Subcutaneous abdominal adipose tissue (tissue), 5 donors: ENCODE measurements at regions not wholly inside any gene's neighbourhood (a gene's known extent, or its start where the extent isn't known, plus 50 kb on each side); places are given as distances from the start of the nearest gene placed in this dataset.

Source experiments
- H3K27ac ChIP-seq: one replicate; pipeline ENCODE4 v1.7.0; 2013; ENCODE audit warnings: low read depth, mild to moderate bottlenecking, inconsistent platforms, low read length, moderate library complexity
- H3K27me3 ChIP-seq, 5 donors: one replicate each; pipeline ENCODE4 v1.7.0; 2013; ENCODE audit warnings: low read length in 5 of 5, inconsistent platforms in 1 of 5; ENCODE audit not compliant: control insufficient read depth in 5 of 5, insufficient read depth in 4 of 5
- H3K36me3 ChIP-seq, 5 donors: one replicate each; pipeline ENCODE4 v1.7.0; 2013; ENCODE audit warnings: low read length in 5 of 5; ENCODE audit not compliant: control insufficient read depth in 5 of 5, insufficient read depth in 5 of 5
- H3K4me1 ChIP-seq, 5 donors: one replicate each; pipeline ENCODE4 v1.7.0; 2013; ENCODE audit warnings: low read length in 5 of 5, mild to moderate bottlenecking in 3 of 5, moderate library complexity in 1 of 5; ENCODE audit not compliant: control insufficient read depth in 5 of 5, insufficient read depth in 5 of 5
- H3K4me3 ChIP-seq, 5 donors: one replicate each; pipeline ENCODE4 v1.7.0; 2013; ENCODE audit warnings: low read length in 5 of 5, low read depth in 1 of 5
- H3K9ac ChIP-seq, 5 donors: one replicate each; pipeline ENCODE4 v1.7.0; 2013; ENCODE audit warnings: low read length in 5 of 5, mild to moderate bottlenecking in 4 of 5, moderate library complexity in 3 of 5
- H3K9me3 ChIP-seq, 5 donors: one replicate each; pipeline ENCODE4 v1.7.0; 2013; ENCODE audit warnings: low read length in 5 of 5; ENCODE audit not compliant: control insufficient read depth in 5 of 5
- donor health status: healthy.
- donor health status: healthy.
- donor health status: healthy.
- donor health status: healthy.
- donor health status: healthy.

DNA sequence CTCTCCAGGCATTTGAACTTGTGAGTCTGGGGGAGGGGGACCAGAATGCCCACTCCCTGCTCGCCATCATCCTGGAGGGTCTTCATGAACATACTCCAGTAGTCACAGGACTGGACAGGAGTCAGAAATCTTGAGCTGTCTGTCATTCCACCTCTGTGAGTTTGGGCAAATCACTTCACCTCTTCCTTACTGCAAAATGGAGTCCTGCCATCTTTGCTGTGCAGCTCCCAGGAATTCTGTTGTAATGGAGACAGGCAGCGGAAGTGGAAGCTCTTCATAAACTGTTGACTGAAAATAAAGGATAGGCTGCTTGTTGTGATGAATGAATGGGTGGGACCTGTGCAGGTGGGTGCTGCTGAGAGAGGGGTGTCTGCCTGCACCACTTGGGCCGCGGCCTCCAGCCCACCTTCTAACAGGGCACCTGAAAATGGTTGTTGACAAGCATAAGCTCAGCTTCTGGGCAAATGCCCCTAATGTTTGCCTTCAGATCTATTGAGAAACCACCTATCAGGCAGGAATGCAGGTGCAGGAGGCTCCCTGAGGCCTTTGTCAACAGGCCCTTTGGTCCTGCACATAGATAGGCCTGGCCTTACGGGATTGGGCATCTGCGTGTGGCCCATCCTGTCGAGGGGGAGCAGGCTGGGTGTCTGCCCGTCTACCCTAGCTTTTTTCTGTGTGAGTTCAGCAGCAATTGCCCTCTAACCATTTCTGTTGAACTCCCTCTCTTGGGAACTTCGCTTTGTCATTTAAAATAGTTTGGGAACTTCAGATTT lies 321.0 kb downstream of the RPS6KC1 start:
- Histone ChIP-seq H3K9me3 (no peaks in the 10 kb centered on the region), H3K36me3 (no peaks in the 10 kb centered on the region), H3K27ac (no peak overlapping the region), H3K4me3 (no peak overlapping the region), H3K27me3 (no peaks in the 10 kb centered on the region), H3K4me1 (no peaks in the 10 kb centered on the region), H3K9ac (no peak overlapping the region)

DNA sequence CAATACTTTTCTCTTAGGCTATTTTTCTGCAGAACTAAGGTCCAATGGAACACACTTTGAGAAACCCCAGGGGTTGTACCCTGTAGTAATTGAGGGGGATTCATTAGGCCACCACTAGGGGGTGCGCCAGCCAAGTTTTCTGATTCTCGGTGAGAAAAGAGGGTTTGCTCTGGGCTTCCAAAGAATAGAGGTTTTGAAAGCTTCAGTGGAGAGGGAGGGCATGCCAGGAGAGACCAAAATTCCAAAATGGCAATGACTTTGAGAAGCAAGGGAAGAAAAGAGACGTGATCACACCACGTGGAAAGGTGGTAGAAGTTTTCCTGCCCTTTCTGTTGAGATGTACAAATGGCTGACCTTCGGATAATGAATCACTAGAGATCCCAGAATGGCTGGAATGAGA lies 323.3 kb downstream of the RPS6KC1 start:
- peaks cover 0 to 3% (median 0%) of the 10 kb centered on the region in 5 donors for H3K9me3 ChIP-seq
- H3K27me3 ChIP-seq, result no peaks in the 10 kb centered on the region
- H3K4me1 ChIP-seq, result no peaks in the 10 kb centered on the region
- H3K9ac ChIP-seq, result no peak overlapping the region
- H3K4me3 ChIP-seq, result no peak overlapping the region
- H3K27ac ChIP-seq, result no peak overlapping the region
- H3K36me3 ChIP-seq, result no peaks in the 10 kb centered on the region

DNA sequence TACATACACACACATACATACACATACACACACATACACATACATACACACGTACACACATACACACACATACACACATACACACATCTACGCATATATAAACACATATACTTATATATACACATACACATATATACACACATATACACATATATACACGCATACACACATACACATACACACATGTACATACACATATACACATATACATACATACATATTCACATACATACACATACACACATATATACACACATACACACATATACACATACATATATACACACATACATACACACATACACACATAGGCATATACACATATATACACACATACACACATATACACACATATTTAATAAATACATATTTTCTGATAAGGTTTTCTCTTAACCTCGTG lies 324.0 kb downstream of the RPS6KC1 start:
- no peak overlapping the region for H3K4me3 ChIP-seq
- no peaks in the 10 kb centered on the region for H3K36me3 ChIP-seq
- H3K27me3 ChIP-seq, result no peaks in the 10 kb centered on the region
- no peak overlapping the region for H3K27ac ChIP-seq
- no peaks in the 10 kb centered on the region for H3K4me1 ChIP-seq
- peaks cover 0 to 3% (median 0%) of the 10 kb centered on the region in 5 donors for H3K9me3 ChIP-seq
- H3K9ac ChIP-seq, result no peak overlapping the region

DNA sequence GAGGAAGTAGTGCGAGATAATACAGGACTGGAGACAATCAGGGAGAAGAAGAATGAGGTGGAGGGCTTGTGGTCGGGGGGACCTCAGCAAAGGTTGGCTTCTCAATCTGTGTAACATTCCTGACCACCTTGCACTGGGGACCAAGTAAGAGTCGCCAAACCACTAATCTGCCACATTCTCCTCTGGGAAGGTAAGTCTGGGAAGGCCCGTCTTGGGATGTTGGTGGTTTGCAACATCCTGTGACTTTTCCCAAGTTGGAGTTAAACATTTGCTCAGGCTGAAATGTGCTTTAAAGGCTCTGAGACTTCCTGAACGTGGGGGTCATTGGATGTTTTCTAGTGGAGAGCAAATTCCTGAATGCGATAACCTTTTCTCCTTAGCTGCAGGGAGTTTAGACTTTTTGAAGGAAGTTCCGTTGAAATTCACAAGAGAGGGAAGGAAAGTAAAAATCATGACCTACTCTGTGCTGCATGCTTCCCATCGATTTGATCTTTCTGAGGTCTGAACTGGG lies 325.9 kb downstream of the RPS6KC1 start:
- Histone ChIP-seq H3K27ac (no peak overlapping the region), H3K36me3 (no peaks in the 10 kb centered on the region), H3K9ac (no peak overlapping the region), H3K4me3 (no peak overlapping the region), H3K4me1 (no peaks in the 10 kb centered on the region), H3K9me3 (peaks cover 0 to 3% (median 0%) of the 10 kb centered on the region in 5 donors), H3K27me3 (peaks cover 0 to 2% (median 0%) of the 10 kb centered on the region in 5 donors)

DNA sequence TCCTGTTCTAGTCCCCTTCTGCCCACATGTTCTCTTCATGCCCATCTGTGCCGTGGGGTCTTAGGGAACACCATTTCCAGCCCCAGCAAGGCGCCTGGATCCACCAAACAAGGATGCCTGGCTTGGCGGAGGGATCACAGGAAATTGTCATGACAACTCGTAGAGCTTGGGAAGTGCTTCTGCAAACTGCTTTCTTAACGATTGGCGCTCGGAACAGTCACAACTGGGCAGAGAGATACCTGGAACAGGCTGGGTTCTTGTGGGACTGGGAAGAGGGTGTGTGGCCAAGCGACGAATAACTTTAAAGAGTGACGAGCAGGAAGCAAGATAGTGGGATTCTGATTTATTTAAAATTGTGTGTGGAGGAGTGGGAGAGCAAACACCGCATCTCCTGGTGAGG lies 329.8 kb downstream of the RPS6KC1 start:
- H3K9me3 ChIP-seq, result peaks cover 0 to 10% (median 3%) of the 10 kb centered on the region in 5 donors
- H3K27me3 ChIP-seq, result peaks cover 0 to 2% (median 0%) of the 10 kb centered on the region in 5 donors
- H3K4me1 ChIP-seq, result no peaks in the 10 kb centered on the region
- H3K9ac ChIP-seq, result no peak overlapping the region
- H3K4me3 ChIP-seq, result no peak overlapping the region
- no peaks in the 10 kb centered on the region for H3K36me3 ChIP-seq
- no peak overlapping the region for H3K27ac ChIP-seq

DNA sequence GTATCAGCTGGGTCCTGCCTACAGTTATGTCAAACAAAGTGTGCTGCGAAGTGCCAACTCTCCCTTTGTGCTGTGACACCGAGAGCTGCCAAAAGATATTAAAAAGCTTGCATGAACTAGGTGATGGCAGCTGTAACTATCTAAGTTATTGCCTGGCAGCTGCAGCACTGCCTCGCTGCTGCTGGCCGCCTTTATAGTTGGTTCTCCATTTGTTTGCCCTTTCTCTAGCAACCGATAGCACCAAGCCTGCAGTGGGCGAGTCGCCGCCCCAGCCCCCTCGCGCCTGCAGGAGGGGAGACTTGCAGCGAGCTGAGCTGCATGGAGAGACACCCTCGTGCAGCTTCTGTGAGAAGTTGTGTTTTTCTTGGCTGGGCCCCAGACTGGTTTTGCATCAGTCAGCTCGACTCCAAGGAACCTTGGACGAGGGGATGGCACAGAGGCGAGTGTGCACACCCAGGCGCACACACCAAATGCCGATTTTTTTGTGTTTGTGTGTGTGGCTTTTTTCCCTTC lies 330.6 kb downstream of the RPS6KC1 start:
- Histone ChIP-seq H3K4me1 (no peaks in the 10 kb centered on the region), H3K36me3 (no peaks in the 10 kb centered on the region), H3K9ac (no peak overlapping the region), H3K9me3 (peaks cover 0 to 10% (median 3%) of the 10 kb centered on the region in 5 donors), H3K4me3 (no peak overlapping the region), H3K27me3 (peaks cover 0 to 2% (median 0%) of the 10 kb centered on the region in 5 donors), H3K27ac (no peak overlapping the region)

DNA sequence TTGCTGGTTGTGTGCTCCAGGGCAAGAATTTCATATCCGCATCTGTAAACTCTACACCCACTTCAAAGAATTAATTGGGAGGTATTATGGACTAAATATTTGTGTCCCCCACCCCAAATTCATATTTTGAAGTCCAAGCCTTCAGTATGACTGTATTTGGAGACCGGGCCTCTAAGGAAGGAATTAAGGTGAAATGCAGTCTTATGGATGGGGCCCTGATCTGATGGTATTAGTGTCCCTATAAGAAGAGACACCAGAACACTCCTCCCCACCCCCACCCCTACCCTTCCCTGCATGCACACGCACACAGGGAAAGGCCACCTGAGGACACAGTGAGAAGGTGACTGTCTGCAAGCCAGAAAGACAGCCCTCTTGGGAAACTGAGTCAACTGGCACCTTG lies 332.4 kb downstream of the RPS6KC1 start:
- Histone ChIP-seq H3K36me3 (no peaks in the 10 kb centered on the region), H3K4me1 (no peaks in the 10 kb centered on the region), H3K9me3 (peaks cover 0 to 10% (median 3%) of the 10 kb centered on the region in 5 donors), H3K9ac (no peak overlapping the region), H3K27me3 (peaks cover 0 to 2% (median 0%) of the 10 kb centered on the region in 5 donors), H3K4me3 (no peak overlapping the region), H3K27ac (no peak overlapping the region)

DNA sequence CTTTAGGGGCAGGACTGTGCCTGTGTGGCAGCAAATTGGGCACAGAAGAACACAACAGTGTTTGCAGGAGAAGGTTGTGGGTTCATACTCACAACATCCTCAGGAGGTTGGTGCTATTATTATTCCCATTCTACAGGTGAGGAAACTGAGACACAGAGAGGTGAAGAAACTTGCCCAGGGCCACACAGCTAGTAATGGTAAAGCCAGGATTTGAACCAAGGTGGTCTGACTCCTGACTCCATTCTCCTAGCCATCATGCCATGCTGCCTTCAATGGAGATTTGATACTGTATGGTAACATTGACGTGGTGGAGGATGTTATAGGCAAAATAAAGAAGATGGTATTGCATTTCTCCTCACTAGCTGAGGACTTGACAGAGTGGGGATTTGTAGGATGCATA lies 334.2 kb downstream of the RPS6KC1 start:
- H3K36me3 ChIP-seq, result no peaks in the 10 kb centered on the region
- H3K4me3 ChIP-seq, result no peak overlapping the region
- peaks cover 0 to 2% (median 0%) of the 10 kb centered on the region in 5 donors for H3K27me3 ChIP-seq
- no peaks in the 10 kb centered on the region for H3K4me1 ChIP-seq
- no peak overlapping the region for H3K9ac ChIP-seq
- peaks cover 0 to 10% (median 3%) of the 10 kb centered on the region in 5 donors for H3K9me3 ChIP-seq
- H3K27ac ChIP-seq, result no peak overlapping the region

DNA sequence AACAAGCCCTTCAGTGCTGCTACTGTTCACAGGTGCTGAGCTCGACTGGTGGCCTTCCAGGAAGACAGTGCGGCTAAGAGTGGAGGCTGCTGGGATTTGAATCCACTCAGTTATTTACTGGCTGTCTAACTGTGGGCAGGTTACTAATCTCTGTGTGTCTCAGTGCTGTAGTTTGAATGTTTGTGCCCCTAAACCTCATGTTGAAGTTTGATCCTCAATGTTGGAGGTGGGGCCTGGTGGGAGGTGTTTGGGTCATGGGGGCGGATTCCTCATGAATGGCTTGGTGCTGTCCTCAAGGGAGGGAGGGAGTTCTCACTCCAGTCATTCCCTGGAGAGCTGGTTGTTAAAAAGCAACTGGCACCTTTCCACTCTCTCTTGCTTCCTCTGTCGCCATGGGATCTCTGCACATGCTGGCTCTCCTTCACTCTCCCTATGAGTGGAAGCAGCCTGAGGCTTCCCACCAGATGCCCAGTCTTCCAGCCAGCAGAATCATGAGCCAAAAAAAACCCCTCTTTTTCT lies 334.8 kb downstream of the RPS6KC1 start:
- Histone ChIP-seq H3K4me1 (no peaks in the 10 kb centered on the region), H3K27ac (no peak overlapping the region), H3K9ac (no peak overlapping the region), H3K4me3 (no peak overlapping the region), H3K9me3 (peaks cover 0 to 10% (median 3%) of the 10 kb centered on the region in 5 donors), H3K36me3 (no peaks in the 10 kb centered on the region), H3K27me3 (peaks cover 0 to 2% (median 0%) of the 10 kb centered on the region in 5 donors)

DNA sequence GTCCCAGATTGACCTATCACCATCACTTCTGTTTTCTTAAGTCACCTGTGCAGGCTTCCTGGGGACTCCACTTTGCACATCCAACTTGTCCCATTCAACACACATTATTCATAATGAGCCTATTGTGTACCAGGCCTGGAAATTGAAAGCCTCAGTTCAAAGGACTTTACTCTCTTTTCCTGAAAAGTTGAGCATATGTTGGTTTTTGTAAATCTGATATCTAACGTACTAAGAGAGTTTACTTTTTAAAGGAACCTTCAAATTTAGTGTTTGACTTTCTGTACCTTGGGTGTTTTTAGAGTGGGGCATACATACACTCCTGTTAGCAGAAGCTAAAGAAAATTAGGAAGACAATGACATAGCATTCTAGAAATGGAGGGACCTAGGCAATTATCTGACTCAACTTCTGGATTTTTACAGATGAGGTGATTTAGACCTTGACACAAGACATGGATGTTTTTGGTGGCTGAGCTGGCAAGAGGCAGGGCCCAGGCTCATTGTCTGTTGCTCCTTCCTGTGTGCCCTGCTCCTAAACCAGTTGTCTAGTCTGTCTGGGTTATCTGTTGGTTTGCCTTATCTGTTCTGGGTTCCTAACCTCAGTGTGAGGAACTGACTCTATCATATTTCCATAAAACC lies 336.5 kb downstream of the RPS6KC1 start:
- H3K9me3 ChIP-seq, result peaks cover 0 to 10% (median 3%) of the 10 kb centered on the region in 5 donors
- H3K4me1 ChIP-seq, result no peaks in the 10 kb centered on the region
- no peaks in the 10 kb centered on the region for H3K27me3 ChIP-seq
- no peak overlapping the region for H3K4me3 ChIP-seq
- H3K36me3 ChIP-seq, result no peaks in the 10 kb centered on the region
- H3K9ac ChIP-seq, result no peak overlapping the region
- H3K27ac ChIP-seq, result no peak overlapping the region
